Liver (tissue), 8 donors: ENCODE measurements at regions not wholly inside any gene's neighbourhood (a gene's known extent, or its start where the extent isn't known, plus 50 kb on each side); places are given as distances from the start of the nearest gene placed in this dataset.
"Not testable (repeated sequence)": the region's sequence is repeated elsewhere in the genome, so short reads cannot be mapped to it uniquely, and the experiment has no call there.

Source experiments
- DNase-seq: peaks from one replicate; pipeline ENCODE4 v3.0.0-alpha.2; 2017; ENCODE audit warnings: low spot score
- H3K27ac ChIP-seq, 2 donors: one replicate each; pipeline ENCODE4 v1.7.0; 2013; ENCODE audit warnings: inconsistent platforms in 2 of 2, low read length in 2 of 2, control low read depth in 1 of 2, low read depth in 1 of 2, mild to moderate bottlenecking in 1 of 2
- H3K27me3 ChIP-seq, 4 donors: one replicate each; pipeline versions ENCODE4 v1.6.1 to v1.7.0; 2013; ENCODE audit warnings: low read length in 3 of 4, inconsistent platforms in 1 of 4, mild to moderate bottlenecking in 1 of 4, moderate library complexity in 1 of 4; ENCODE audit not compliant: control insufficient read depth in 4 of 4, insufficient read depth in 4 of 4
- H3K36me3 ChIP-seq, 4 donors: one replicate each; pipeline versions ENCODE4 v1.6.1 to v1.7.0; 2013; ENCODE audit warnings: low read length in 3 of 4, mild to moderate bottlenecking in 3 of 4, low read depth in 1 of 4, moderate library complexity in 1 of 4; ENCODE audit not compliant: control insufficient read depth in 4 of 4, insufficient read depth in 3 of 4
- H3K4me1 ChIP-seq, 4 donors: one replicate each; pipeline versions ENCODE4 v1.6.1 to v1.7.0; 2013; ENCODE audit warnings: low read length in 3 of 4, mild to moderate bottlenecking in 3 of 4, moderate library complexity in 1 of 4; ENCODE audit not compliant: control insufficient read depth in 4 of 4, insufficient read depth in 4 of 4
- H3K4me3 ChIP-seq, 3 donors: one replicate each; pipeline versions ENCODE4 v1.6.1 to v1.7.0; 2013; ENCODE audit warnings: low read length in 3 of 3, control low read depth in 1 of 3, low read depth in 1 of 3, mild to moderate bottlenecking in 1 of 3
- H3K9ac ChIP-seq, 2 donors: one replicate each; pipeline ENCODE4 v1.7.0; 2013; ENCODE audit warnings: low read length in 2 of 2, mild to moderate bottlenecking in 2 of 2, moderate library complexity in 2 of 2, control low read depth in 1 of 2, low read depth in 1 of 2
- H3K9me3 ChIP-seq, 4 donors: one replicate each; pipeline versions ENCODE4 v1.6.1 to v1.7.0; 2013; ENCODE audit warnings: low read length in 3 of 4; ENCODE audit not compliant: control insufficient read depth in 4 of 4
- ATF3 ChIP-seq: IDR thresholded peaks from 2 replicates; pipeline ENCODE4 v1.6.1; 2016; ENCODE audit warnings: antibody characterized with exemption
- CTCF ChIP-seq: fragments of 150-350 bp; IDR thresholded peaks from 2 replicates; pipeline ENCODE4 v1.5.1; 2017; ENCODE audit warnings: improper control_type of control experiment, low read depth, low read length; ENCODE audit not compliant: missing input control
- EGR1 ChIP-seq, 2 donors: IDR thresholded peaks; 2 replicates each; pipeline ENCODE4 v1.6.1; 2016 to 2018; ENCODE audit warnings: antibody characterized with exemption in 2 of 2, low read depth in 2 of 2
- FOXA1 ChIP-seq: IDR thresholded peaks from 2 replicates; pipeline ENCODE4 v1.6.1; 2016; ENCODE audit warnings: antibody characterized with exemption
- FOXA2 ChIP-seq: IDR thresholded peaks from 2 replicates; pipeline ENCODE4 v1.6.1; 2016; ENCODE audit warnings: antibody characterized with exemption
- GABPA ChIP-seq, 2 donors: IDR thresholded peaks in 1 of 2; conservative IDR thresholded peaks in 1 of 2; 2 replicates each; pipeline ENCODE4 v1.6.1; 2016; ENCODE audit warnings: antibody characterized with exemption in 2 of 2, mild to moderate bottlenecking in 1 of 2, moderate library complexity in 1 of 2
- HNF4A ChIP-seq, 2 donors: conservative IDR thresholded peaks; 2 replicates each; pipeline ENCODE4 v1.6.1; 2016; ENCODE audit warnings: antibody characterized with exemption in 2 of 2, mild to moderate bottlenecking in 2 of 2
- HNF4G ChIP-seq: IDR thresholded peaks from 2 replicates; pipeline ENCODE4 v1.6.1; 2016; ENCODE audit warnings: antibody characterized with exemption
- JUND ChIP-seq, 2 donors: IDR thresholded peaks; 2 replicates each; pipeline ENCODE4 v1.6.1; 2016; ENCODE audit warnings: antibody characterized with exemption in 2 of 2
- MAX ChIP-seq: IDR thresholded peaks from 2 replicates; pipeline ENCODE4 v1.6.1; 2016; ENCODE audit warnings: antibody characterized with exemption
- NR2F2 ChIP-seq: IDR thresholded peaks from 2 replicates; pipeline ENCODE4 v1.6.1; 2016; ENCODE audit warnings: antibody characterized with exemption
- RAD21 ChIP-seq, 2 donors: IDR thresholded peaks; 2 replicates each; pipeline ENCODE4 v1.6.1; 2016; ENCODE audit warnings: antibody characterized with exemption in 2 of 2, mild to moderate bottlenecking in 2 of 2
- REST ChIP-seq: IDR thresholded peaks from 2 replicates; pipeline ENCODE4 v1.6.1; 2016; ENCODE audit warnings: antibody characterized with exemption, mild to moderate bottlenecking
- RXRA ChIP-seq, 2 donors: IDR thresholded peaks; 2 replicates each; pipeline ENCODE4 v1.6.1; 2017 to 2018; ENCODE audit warnings: antibody characterized with exemption in 2 of 2, mild to moderate bottlenecking in 1 of 2
- SP1 ChIP-seq: IDR thresholded peaks from 2 replicates; pipeline ENCODE4 v1.6.1; 2018; ENCODE audit warnings: antibody characterized with exemption, mild to moderate bottlenecking
- TAF1 ChIP-seq: conservative IDR thresholded peaks from 2 replicates; pipeline ENCODE4 v1.6.1; 2016; ENCODE audit warnings: antibody characterized with exemption, mild to moderate bottlenecking
- YY1 ChIP-seq: IDR thresholded peaks from 2 replicates; pipeline ENCODE4 v1.6.1; 2016; ENCODE audit warnings: antibody characterized with exemption, mild to moderate bottlenecking
- ZBTB33 ChIP-seq: IDR thresholded peaks from 2 replicates; pipeline ENCODE4 v1.6.1; 2016; ENCODE audit warnings: antibody characterized with exemption
- WGBS: extraction: QIAGEN DNeasy Blood & Tissue Kit; methylation state at CpG from one replicate; pipeline ENCODE4 v1.1.7; 2013; 5-methylcytosine and 5-hydroxymethylcytosine counted together
- donor health status: healthy.
- donor health status: healthy.
- donor health status: healthy.
- donor health status: healthy.
- donor health status: healthy.

GRCh38 chr4:71107726-71108125 lies 114.3 kb downstream of the DCK start:
- no peak overlapping the region for H3K9ac ChIP-seq
- no peaks in the 10 kb centered on the region for H3K4me1 ChIP-seq
- no peak overlapping the region for H3K4me3 ChIP-seq
- H3K27me3 ChIP-seq = no peaks in the 10 kb centered on the region
- no peaks in the 10 kb centered on the region for H3K36me3 ChIP-seq
- no peaks in the 10 kb centered on the region for H3K9me3 ChIP-seq
- DNase-seq = no peak
- WGBS = 74% methylated on average over 2 of the region's 2 CpGs
- TF ChIP-seq HNF4A (conservative IDR thresholded peaks at IDR 0.05) (no peak), RAD21 (IDR thresholded peaks at IDR 0.05) (no peak), JUND (IDR thresholded peaks at IDR 0.05) (no peak), ZBTB33 (no peak), YY1 (no peak), FOXA2 (no peak), FOXA1 (no peak), REST (no peak), NR2F2 (no peak), GABPA (IDR thresholded peaks at IDR 0.05 in 1 of 2, conservative IDR thresholded peaks at IDR 0.05 in 1 of 2) (no peak), SP1 (no peak), HNF4G (no peak), ATF3 (no peak), MAX (no peak), TAF1 (no peak), EGR1 (IDR thresholded peaks at IDR 0.05; ENCODE audit: low read depth in 2 of 2) (no peak), RXRA (IDR thresholded peaks at IDR 0.05) (no peak), CTCF (no peak)
- no peak overlapping the region for H3K27ac ChIP-seq

- Histone ChIP-seq H3K9me3 (no peaks in the 10 kb centered on the region), H3K36me3 (no peaks in the 10 kb centered on the region), H3K27ac (no peak overlapping the region), H3K4me1 (no peaks in the 10 kb centered on the region), H3K4me3 (no peak overlapping the region), H3K27me3 (no peaks in the 10 kb centered on the region), H3K9ac (no peak overlapping the region)
- DNase-seq = no peak
- 75% methylated on average over 2 of the region's 2 CpGs for WGBS
- TF ChIP-seq FOXA1 (no peak), EGR1 (IDR thresholded peaks at IDR 0.05; ENCODE audit: low read depth in 2 of 2) (no peak), HNF4G (no peak), GABPA (IDR thresholded peaks at IDR 0.05 in 1 of 2, conservative IDR thresholded peaks at IDR 0.05 in 1 of 2) (no peak), HNF4A (conservative IDR thresholded peaks at IDR 0.05) (no peak)
These were observed 117.0 kb downstream of the DCK start for GRCh38 chr4:71110499-71110898.

- WGBS = 86% methylated on average over 4 of the region's 4 CpGs
- not testable (repeated sequence) for H3K4me1 ChIP-seq, H3K36me3 ChIP-seq
These were observed 117.7 kb downstream of the DCK start for GRCh38 chr4:71111133-71111532.

More at GRCh38 chr4:71111133-71111532, 117.7 kb downstream of the DCK start:
- not testable (repeated sequence) for H3K27me3 ChIP-seq, H3K9me3 ChIP-seq, H3K4me3 ChIP-seq, DNase-seq, H3K9ac ChIP-seq, H3K27ac ChIP-seq
